Mucosa of rectum (tissue), 2 donors: ENCODE measurements at regions not wholly inside any gene's neighbourhood (a gene's known extent, or its start where the extent isn't known, plus 50 kb on each side); places are given as distances from the start of the nearest gene placed in this dataset.

Experiments
- H3K27ac ChIP-seq, 2 donors: one replicate each; pipeline ENCODE4 v1.7.0; 2013; ENCODE audit warnings: inconsistent platforms in 2 of 2, low read depth in 2 of 2, low read length in 2 of 2
- H3K27me3 ChIP-seq, 2 donors: one replicate each; pipeline ENCODE4 v1.7.0; 2013; ENCODE audit warnings: low read length in 2 of 2; ENCODE audit not compliant: control insufficient read depth in 2 of 2, insufficient read depth in 2 of 2
- H3K36me3 ChIP-seq, 2 donors: one replicate each; pipeline ENCODE4 v1.7.0; 2013; ENCODE audit warnings: low read length in 2 of 2; ENCODE audit not compliant: control insufficient read depth in 2 of 2, insufficient read depth in 2 of 2
- H3K4me1 ChIP-seq, 2 donors: one replicate each; pipeline ENCODE4 v1.7.0; 2013; ENCODE audit warnings: low read length in 2 of 2, mild to moderate bottlenecking in 1 of 2; ENCODE audit not compliant: control insufficient read depth in 2 of 2, insufficient read depth in 2 of 2
- H3K4me3 ChIP-seq, 2 donors: one replicate each; pipeline ENCODE4 v1.7.0; 2013; ENCODE audit warnings: low read length in 2 of 2
- H3K9ac ChIP-seq, 2 donors: one replicate each; pipeline ENCODE4 v1.7.0; 2013; ENCODE audit warnings: low read length in 2 of 2, low read depth in 1 of 2, mild to moderate bottlenecking in 1 of 2
- H3K9me3 ChIP-seq, 2 donors: one replicate each; pipeline ENCODE4 v1.7.0; 2013; ENCODE audit warnings: low read length in 2 of 2; ENCODE audit not compliant: control insufficient read depth in 2 of 2
- donor health status: healthy.
- donor health status: Normal muscosa, but diverticular disease.

- no peak overlapping the region for H3K4me3 ChIP-seq
- no peak overlapping the region for H3K9ac ChIP-seq
- H3K27me3 ChIP-seq: no peaks in the 10 kb centered on the region
- no peak overlapping the region for H3K27ac ChIP-seq
- no peaks in the 10 kb centered on the region for H3K4me1 ChIP-seq
- no peaks in the 10 kb centered on the region for H3K36me3 ChIP-seq
- H3K9me3 ChIP-seq: no peaks in the 10 kb centered on the region
Measured at GRCh38 chr9:116100711-116101121, 52.9 kb upstream of the PAPPA start.

DNA sequence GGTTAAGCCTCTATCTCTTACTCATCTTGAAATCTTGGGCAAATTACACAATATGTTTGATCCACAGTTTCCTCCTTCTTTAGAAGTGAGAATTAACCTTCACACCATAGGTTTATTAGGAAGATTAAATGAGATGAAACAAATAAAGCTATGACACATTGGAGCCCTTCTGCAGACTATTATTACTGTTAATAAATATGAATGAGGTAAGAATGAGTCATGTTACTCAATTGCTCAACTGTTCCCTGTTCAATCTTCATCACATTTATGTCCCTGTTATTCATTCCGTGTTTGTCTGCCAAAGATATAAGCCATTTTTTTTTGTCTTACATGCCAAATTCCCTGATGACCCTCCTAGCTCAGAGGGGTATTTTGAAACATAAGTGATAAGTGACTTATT lies 52.1 kb upstream of the PAPPA start:
- Histone ChIP-seq H3K27me3 (no peaks in the 10 kb centered on the region), H3K4me1 (no peaks in the 10 kb centered on the region), H3K27ac (no peak overlapping the region), H3K4me3 (no peak overlapping the region), H3K9ac (no peak overlapping the region), H3K36me3 (no peaks in the 10 kb centered on the region), H3K9me3 (no peaks in the 10 kb centered on the region)

DNA sequence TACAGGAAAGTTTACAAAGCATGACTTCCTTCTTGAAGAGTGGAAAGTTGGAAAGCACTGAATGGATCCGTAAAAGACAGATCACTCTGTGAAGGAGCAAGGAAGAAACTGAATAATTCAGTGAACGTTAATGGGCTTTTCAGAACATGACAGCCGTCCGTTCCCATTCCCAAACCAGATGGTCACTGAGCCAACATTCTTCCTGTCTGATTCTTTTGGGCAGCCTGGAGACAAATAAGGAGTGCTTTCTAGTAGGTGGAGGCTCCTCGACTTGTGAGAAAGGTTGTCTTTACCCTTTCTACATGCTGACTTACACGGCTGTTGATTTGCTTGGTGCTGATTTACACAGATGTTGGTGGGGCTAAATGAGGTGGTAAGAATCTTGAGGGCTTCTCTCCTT lies 51.0 kb upstream of the PAPPA start:
- Histone ChIP-seq H3K27ac (no peak overlapping the region), H3K9ac (no peak overlapping the region)

More for the DNA sequence above, 51.0 kb upstream of the PAPPA start:
- Histone ChIP-seq H3K27me3 (no peaks in the 10 kb centered on the region), H3K36me3 (no peaks in the 10 kb centered on the region), H3K4me1 (no peaks in the 10 kb centered on the region), H3K4me3 (no peak overlapping the region), H3K9me3 (no peaks in the 10 kb centered on the region)
